ENCODE measurements at regions not wholly inside any gene's neighbourhood (a gene's known extent, or its start where the extent isn't known, plus 50 kb on each side); places are given as distances from the start of the nearest gene placed in this dataset.

GRCh38 chr17:53909802-53910201 is 87.1 kb downstream of the KIF2B start:
- no peaks in the 10 kb centered on the region for H4K20me1 ChIP-seq (ENCODE audit: insufficient read depth, low read length)
- no peaks in the 10 kb centered on the region for H3F3A ChIP-seq (ENCODE audit: insufficient read depth, low read length)
- no peak overlapping the region for H3K4me3 ChIP-seq (ENCODE audit: low read depth, low read length, poor library complexity, severe bottlenecking)
- H3K9me3 ChIP-seq (ENCODE audit: low read length) = no peaks in the 10 kb centered on the region
- no peaks in the 10 kb centered on the region for H3K9me2 ChIP-seq (ENCODE audit: low read depth, low read length)
- H3K27me3 ChIP-seq (ENCODE audit: insufficient read depth, low read length) = no peaks in the 10 kb centered on the region
- H3K9ac ChIP-seq (ENCODE audit: low read length) = no peak overlapping the region
- no peaks in the 10 kb centered on the region for H3K36me3 ChIP-seq (ENCODE audit: insufficient read depth, low read length)
- no peak overlapping the region for H3K4me2 ChIP-seq (ENCODE audit: low read length)
- no peaks in the 10 kb centered on the region for H3K79me2 ChIP-seq (ENCODE audit: insufficient read depth, low read length)
- no peak for TF ChIP-seq EZH2 (IDR thresholded peaks at IDR 0.05; ENCODE audit: borderline replicate concordance, low read length)
- TF ChIP-seq, protein P1, sequence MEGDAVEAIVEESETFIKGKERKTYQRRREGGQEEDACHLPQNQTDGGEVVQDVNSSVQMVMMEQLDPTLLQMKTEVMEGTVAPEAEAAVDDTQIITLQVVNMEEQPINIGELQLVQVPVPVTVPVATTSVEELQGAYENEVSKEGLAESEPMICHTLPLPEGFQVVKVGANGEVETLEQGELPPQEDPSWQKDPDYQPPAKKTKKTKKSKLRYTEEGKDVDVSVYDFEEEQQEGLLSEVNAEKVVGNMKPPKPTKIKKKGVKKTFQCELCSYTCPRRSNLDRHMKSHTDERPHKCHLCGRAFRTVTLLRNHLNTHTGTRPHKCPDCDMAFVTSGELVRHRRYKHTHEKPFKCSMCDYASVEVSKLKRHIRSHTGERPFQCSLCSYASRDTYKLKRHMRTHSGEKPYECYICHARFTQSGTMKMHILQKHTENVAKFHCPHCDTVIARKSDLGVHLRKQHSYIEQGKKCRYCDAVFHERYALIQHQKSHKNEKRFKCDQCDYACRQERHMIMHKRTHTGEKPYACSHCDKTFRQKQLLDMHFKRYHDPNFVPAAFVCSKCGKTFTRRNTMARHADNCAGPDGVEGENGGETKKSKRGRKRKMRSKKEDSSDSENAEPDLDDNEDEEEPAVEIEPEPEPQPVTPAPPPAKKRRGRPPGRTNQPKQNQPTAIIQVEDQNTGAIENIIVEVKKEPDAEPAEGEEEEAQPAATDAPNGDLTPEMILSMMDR (IDR thresholded peaks at IDR 0.05; ENCODE audit: low read length) = no peak
- H3K27ac ChIP-seq (ENCODE audit: low read depth, low read length, poor library complexity, severe bottlenecking) = no peak overlapping the region
- H3K4me1 ChIP-seq (ENCODE audit: insufficient read depth, low read length, severe bottlenecking) = no peaks in the 10 kb centered on the region
- H2AFZ ChIP-seq (ENCODE audit: low read length) = no peak overlapping the region

DNA sequence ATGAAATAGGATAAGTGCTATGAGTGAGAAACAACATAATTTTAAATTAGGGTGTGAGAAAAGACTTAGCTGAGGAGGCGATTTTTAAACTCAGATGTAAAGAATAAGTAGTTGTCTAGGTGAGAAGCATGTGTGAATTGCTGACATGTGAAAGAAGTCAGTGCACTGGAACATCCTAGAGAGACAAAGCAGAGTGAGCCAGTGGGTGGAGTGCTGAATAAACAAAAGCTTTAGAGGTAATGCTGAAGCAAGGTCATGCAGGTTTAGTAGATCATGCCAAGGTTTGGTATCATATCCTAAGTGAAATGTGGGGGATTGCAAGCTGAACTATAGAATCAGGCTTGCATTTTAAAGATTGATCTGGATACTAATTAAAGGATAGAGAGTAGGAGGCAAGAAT is 89.4 kb downstream of the KIF2B start:
- Histone ChIP-seq H3K9me2 (ENCODE audit: low read depth, low read length) (no peaks in the 10 kb centered on the region), H3K27ac (ENCODE audit: low read depth, low read length, poor library complexity, severe bottlenecking) (no peak overlapping the region), H3K79me2 (ENCODE audit: insufficient read depth, low read length) (no peaks in the 10 kb centered on the region), H3K36me3 (ENCODE audit: insufficient read depth, low read length) (no peaks in the 10 kb centered on the region), H3K4me2 (ENCODE audit: low read length) (no peak overlapping the region), H3K9ac (ENCODE audit: low read length) (no peak overlapping the region), H2AFZ (ENCODE audit: low read length) (no peak overlapping the region), H3K4me1 (ENCODE audit: insufficient read depth, low read length, severe bottlenecking) (no peaks in the 10 kb centered on the region), H4K20me1 (ENCODE audit: insufficient read depth, low read length) (no peaks in the 10 kb centered on the region), H3K27me3 (ENCODE audit: insufficient read depth, low read length) (no peaks in the 10 kb centered on the region), H3K9me3 (ENCODE audit: low read length) (no peaks in the 10 kb centered on the region), H3K4me3 (ENCODE audit: low read depth, low read length, poor library complexity, severe bottlenecking) (no peak overlapping the region), H3F3A (ENCODE audit: insufficient read depth, low read length) (no peaks in the 10 kb centered on the region)
- TF ChIP-seq, protein P1 (IDR thresholded peaks at IDR 0.05; ENCODE audit: low read length) = no peak
- TF ChIP-seq EZH2 (IDR thresholded peaks at IDR 0.05; ENCODE audit: borderline replicate concordance, low read length) = no peak

DNA sequence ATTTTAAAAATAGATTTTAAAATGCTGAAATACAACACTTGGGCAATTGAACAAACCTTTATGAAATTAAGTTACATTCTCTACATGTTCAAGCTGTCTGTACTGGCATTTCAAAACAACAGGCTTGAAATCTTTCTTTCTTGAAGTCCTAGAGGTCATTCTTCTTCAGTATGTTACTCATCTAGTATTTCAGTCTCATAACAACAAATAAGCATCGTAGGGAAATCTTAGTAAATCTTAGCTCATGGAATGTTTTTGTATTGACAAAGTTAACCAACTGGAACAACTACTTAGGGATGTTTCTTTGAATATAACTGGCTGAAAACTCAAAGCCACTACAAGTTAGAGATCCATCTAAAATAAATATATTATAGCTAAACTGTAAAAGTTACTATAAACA is 96.6 kb downstream of the KIF2B start:
- Histone ChIP-seq H2AFZ (ENCODE audit: low read length) (no peak overlapping the region), H3K79me2 (ENCODE audit: insufficient read depth, low read length) (no peaks in the 10 kb centered on the region), H3K4me2 (ENCODE audit: low read length) (no peak overlapping the region), H3K9ac (ENCODE audit: low read length) (no peak overlapping the region), H4K20me1 (ENCODE audit: insufficient read depth, low read length) (no peaks in the 10 kb centered on the region), H3K27me3 (ENCODE audit: insufficient read depth, low read length) (no peaks in the 10 kb centered on the region), H3K27ac (ENCODE audit: low read depth, low read length, poor library complexity, severe bottlenecking) (no peak overlapping the region), H3K4me1 (ENCODE audit: insufficient read depth, low read length, severe bottlenecking) (no peaks in the 10 kb centered on the region), H3K9me3 (ENCODE audit: low read length) (no peaks in the 10 kb centered on the region), H3K4me3 (ENCODE audit: low read depth, low read length, poor library complexity, severe bottlenecking) (no peak overlapping the region), H3K9me2 (ENCODE audit: low read depth, low read length) (no peaks in the 10 kb centered on the region), H3K36me3 (ENCODE audit: insufficient read depth, low read length) (no peaks in the 10 kb centered on the region), H3F3A (ENCODE audit: insufficient read depth, low read length) (no peaks in the 10 kb centered on the region)
- no peak for TF ChIP-seq EZH2 (IDR thresholded peaks at IDR 0.05; ENCODE audit: borderline replicate concordance, low read length)
- TF ChIP-seq, protein P1 (IDR thresholded peaks at IDR 0.05; ENCODE audit: low read length) = no peak

Data from OCI-LY1 (cell line).